ENCODE measurements at regions not wholly inside any gene's neighbourhood (a gene's known extent, or its start where the extent isn't known, plus 50 kb on each side); places are given as distances from the start of the nearest gene placed in this dataset.

DNA sequence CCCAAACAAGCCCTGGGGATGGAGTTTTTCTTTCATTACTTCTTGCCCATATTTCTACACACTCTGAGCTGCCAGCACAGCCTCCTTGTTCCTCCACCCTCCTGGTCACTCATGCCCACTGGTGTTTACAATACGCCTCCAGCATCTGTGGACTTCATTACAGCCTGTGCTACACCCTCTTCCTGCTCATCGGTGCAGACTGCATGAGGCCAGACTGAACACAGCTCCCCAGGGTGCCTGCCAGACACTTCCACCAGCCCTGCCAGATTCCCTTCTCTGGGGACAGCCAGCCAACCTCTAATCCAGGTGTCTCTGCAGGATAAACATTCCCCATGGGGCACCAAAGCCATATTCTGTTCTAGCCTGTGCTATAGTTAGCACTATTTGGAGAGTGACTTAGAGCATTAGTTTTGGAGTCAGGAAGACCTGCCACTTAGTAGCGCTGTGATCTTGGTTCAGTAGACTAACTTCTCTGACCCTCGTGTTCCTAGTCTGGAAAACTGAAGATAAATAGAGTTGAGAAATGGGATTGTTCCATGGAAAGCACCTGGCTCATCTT is 163.8 kb upstream of the KLF4 start:
- TF ChIP-seq, protein P1, sequence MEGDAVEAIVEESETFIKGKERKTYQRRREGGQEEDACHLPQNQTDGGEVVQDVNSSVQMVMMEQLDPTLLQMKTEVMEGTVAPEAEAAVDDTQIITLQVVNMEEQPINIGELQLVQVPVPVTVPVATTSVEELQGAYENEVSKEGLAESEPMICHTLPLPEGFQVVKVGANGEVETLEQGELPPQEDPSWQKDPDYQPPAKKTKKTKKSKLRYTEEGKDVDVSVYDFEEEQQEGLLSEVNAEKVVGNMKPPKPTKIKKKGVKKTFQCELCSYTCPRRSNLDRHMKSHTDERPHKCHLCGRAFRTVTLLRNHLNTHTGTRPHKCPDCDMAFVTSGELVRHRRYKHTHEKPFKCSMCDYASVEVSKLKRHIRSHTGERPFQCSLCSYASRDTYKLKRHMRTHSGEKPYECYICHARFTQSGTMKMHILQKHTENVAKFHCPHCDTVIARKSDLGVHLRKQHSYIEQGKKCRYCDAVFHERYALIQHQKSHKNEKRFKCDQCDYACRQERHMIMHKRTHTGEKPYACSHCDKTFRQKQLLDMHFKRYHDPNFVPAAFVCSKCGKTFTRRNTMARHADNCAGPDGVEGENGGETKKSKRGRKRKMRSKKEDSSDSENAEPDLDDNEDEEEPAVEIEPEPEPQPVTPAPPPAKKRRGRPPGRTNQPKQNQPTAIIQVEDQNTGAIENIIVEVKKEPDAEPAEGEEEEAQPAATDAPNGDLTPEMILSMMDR (conservative IDR thresholded peaks at IDR 0.05; ENCODE audit: low read depth in 2 of 2) = no peak
- TF ChIP-seq EZH2 (IDR thresholded peaks at IDR 0.05; ENCODE audit: low read depth, unreplicated experiment) = no peak
- TF ChIP-seq, protein P2, sequence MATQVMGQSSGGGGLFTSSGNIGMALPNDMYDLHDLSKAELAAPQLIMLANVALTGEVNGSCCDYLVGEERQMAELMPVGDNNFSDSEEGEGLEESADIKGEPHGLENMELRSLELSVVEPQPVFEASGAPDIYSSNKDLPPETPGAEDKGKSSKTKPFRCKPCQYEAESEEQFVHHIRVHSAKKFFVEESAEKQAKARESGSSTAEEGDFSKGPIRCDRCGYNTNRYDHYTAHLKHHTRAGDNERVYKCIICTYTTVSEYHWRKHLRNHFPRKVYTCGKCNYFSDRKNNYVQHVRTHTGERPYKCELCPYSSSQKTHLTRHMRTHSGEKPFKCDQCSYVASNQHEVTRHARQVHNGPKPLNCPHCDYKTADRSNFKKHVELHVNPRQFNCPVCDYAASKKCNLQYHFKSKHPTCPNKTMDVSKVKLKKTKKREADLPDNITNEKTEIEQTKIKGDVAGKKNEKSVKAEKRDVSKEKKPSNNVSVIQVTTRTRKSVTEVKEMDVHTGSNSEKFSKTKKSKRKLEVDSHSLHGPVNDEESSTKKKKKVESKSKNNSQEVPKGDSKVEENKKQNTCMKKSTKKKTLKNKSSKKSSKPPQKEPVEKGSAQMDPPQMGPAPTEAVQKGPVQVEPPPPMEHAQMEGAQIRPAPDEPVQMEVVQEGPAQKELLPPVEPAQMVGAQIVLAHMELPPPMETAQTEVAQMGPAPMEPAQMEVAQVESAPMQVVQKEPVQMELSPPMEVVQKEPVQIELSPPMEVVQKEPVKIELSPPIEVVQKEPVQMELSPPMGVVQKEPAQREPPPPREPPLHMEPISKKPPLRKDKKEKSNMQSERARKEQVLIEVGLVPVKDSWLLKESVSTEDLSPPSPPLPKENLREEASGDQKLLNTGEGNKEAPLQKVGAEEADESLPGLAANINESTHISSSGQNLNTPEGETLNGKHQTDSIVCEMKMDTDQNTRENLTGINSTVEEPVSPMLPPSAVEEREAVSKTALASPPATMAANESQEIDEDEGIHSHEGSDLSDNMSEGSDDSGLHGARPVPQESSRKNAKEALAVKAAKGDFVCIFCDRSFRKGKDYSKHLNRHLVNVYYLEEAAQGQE (IDR thresholded peaks at IDR 0.05; ENCODE audit: unreplicated experiment) = no peak
- TF ChIP-seq POLR2AphosphoS5 (IDR thresholded peaks at IDR 0.05; ENCODE audit: low read depth) = no peak
- TF ChIP-seq, protein P3, sequence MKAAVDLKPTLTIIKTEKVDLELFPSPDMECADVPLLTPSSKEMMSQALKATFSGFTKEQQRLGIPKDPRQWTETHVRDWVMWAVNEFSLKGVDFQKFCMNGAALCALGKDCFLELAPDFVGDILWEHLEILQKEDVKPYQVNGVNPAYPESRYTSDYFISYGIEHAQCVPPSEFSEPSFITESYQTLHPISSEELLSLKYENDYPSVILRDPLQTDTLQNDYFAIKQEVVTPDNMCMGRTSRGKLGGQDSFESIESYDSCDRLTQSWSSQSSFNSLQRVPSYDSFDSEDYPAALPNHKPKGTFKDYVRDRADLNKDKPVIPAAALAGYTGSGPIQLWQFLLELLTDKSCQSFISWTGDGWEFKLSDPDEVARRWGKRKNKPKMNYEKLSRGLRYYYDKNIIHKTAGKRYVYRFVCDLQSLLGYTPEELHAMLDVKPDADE (IDR thresholded peaks at IDR 0.05) = no peak
- no peak for TF ChIP-seq JUNB (IDR thresholded peaks at IDR 0.05; ENCODE audit: unreplicated experiment)
- no peak for TF ChIP-seq NANOG (IDR thresholded peaks at IDR 0.05; ENCODE audit: borderline replicate concordance)
- no peak for TF ChIP-seq EZH2phosphoT487 (IDR thresholded peaks at IDR 0.05; ENCODE audit: unreplicated experiment)
- TF ChIP-seq CREB1 (CRISPR knock-in tag; IDR thresholded peaks at IDR 0.05; ENCODE audit: low read depth) = no peak
- no peak for TF ChIP-seq ZNF114 (CRISPR knock-in tag; IDR thresholded peaks at IDR 0.05)

Data from GM23338 (cell line).